HUES6 (cell line): ENCODE measurements at regions not wholly inside any gene's neighbourhood (a gene's known extent, or its start where the extent isn't known, plus 50 kb on each side); places are given as distances from the start of the nearest gene placed in this dataset.

Source experiments
- H3K27ac ChIP-seq: 2 replicates; pipeline ENCODE4 v1.7.0; 2013; ENCODE audit warnings: low read depth, mild to moderate bottlenecking, low read length, inconsistent platforms
- H3K27me3 ChIP-seq: 2 replicates; pipeline ENCODE4 v1.6.1; 2013; ENCODE audit warnings: low read length; ENCODE audit not compliant: control insufficient read depth, insufficient read depth
- H3K36me3 ChIP-seq: 2 replicates; pipeline ENCODE4 v1.6.1; 2013; ENCODE audit warnings: low read length; ENCODE audit not compliant: control insufficient read depth, insufficient read depth
- H3K4me1 ChIP-seq: 2 replicates; pipeline ENCODE4 v1.6.1; 2013; ENCODE audit warnings: low read length; ENCODE audit not compliant: control insufficient read depth, insufficient read depth
- H3K4me3 ChIP-seq: 2 replicates; pipeline ENCODE4 v1.5.1; 2013; ENCODE audit warnings: low read depth, low read length
- H3K9ac ChIP-seq: one replicate; pipeline ENCODE4 v1.6.1; 2013; ENCODE audit warnings: mild to moderate bottlenecking, low read length
- H3K9me3 ChIP-seq: 2 replicates; pipeline ENCODE4 v1.6.1; 2013; ENCODE audit warnings: low read depth, low read length; ENCODE audit not compliant: control insufficient read depth, insufficient read depth

- no peaks in the 10 kb centered on the region for H3K27me3 ChIP-seq
- no peak overlapping the region for H3K9ac ChIP-seq
- no peaks in the 10 kb centered on the region for H3K36me3 ChIP-seq
- no peak overlapping the region for H3K4me3 ChIP-seq
- H3K27ac ChIP-seq, result no peak overlapping the region
- no peaks in the 10 kb centered on the region for H3K9me3 ChIP-seq
- H3K4me1 ChIP-seq, result no peaks in the 10 kb centered on the region
Observed at GRCh38 chr20:50344232-50345071, 153.8 kb downstream of the CEBPB start.

- H3K27me3 ChIP-seq, result no peaks in the 10 kb centered on the region
- no peak overlapping the region for H3K9ac ChIP-seq
- no peaks in the 10 kb centered on the region for H3K36me3 ChIP-seq
- no peaks in the 10 kb centered on the region for H3K4me1 ChIP-seq
- no peaks in the 10 kb centered on the region for H3K9me3 ChIP-seq
- no peak overlapping the region for H3K4me3 ChIP-seq
- H3K27ac ChIP-seq, result no peak overlapping the region
Observed at GRCh38 chr20:50345712-50346373, 155.2 kb downstream of the CEBPB start.

GRCh38 chr20:50346374-50347283, 156.0 kb downstream of the CEBPB start:
- no peaks in the 10 kb centered on the region for H3K4me1 ChIP-seq
- no peak overlapping the region for H3K27ac ChIP-seq
- no peaks in the 10 kb centered on the region for H3K27me3 ChIP-seq
- no peaks in the 10 kb centered on the region for H3K9me3 ChIP-seq
- H3K36me3 ChIP-seq, result no peaks in the 10 kb centered on the region
- no peak overlapping the region for H3K4me3 ChIP-seq
- no peak overlapping the region for H3K9ac ChIP-seq

GRCh38 chr20:50347284-50348063, 156.8 kb downstream of the CEBPB start:
- Histone ChIP-seq H3K9ac (no peak overlapping the region), H3K9me3 (no peaks in the 10 kb centered on the region), H3K36me3 (no peaks in the 10 kb centered on the region), H3K27ac (no peak overlapping the region), H3K4me1 (no peaks in the 10 kb centered on the region), H3K27me3 (no peaks in the 10 kb centered on the region), H3K4me3 (no peak overlapping the region)

GRCh38 chr20:50348096-50348495, 157.5 kb downstream of the CEBPB start:
- Histone ChIP-seq H3K9me3 (no peaks in the 10 kb centered on the region), H3K4me3 (no peak overlapping the region), H3K27ac (no peak overlapping the region), H3K36me3 (no peaks in the 10 kb centered on the region), H3K4me1 (no peaks in the 10 kb centered on the region), H3K9ac (no peak overlapping the region), H3K27me3 (no peaks in the 10 kb centered on the region)

GRCh38 chr20:50350510-50351249, 159.5 kb upstream of the PTPN1 start:
- Histone ChIP-seq H3K9me3 (no peaks in the 10 kb centered on the region), H3K4me3 (no peak overlapping the region), H3K27me3 (no peaks in the 10 kb centered on the region), H3K27ac (no peak overlapping the region), H3K4me1 (peaks cover 6% of the 10 kb centered on the region; the same call in 1 of the 2 replicates), H3K36me3 (no peaks in the 10 kb centered on the region), H3K9ac (no peak overlapping the region)

- Histone ChIP-seq H3K4me3 (no peak overlapping the region), H3K27ac (no peak overlapping the region), H3K9me3 (no peaks in the 10 kb centered on the region), H3K9ac (no peak overlapping the region), H3K36me3 (no peaks in the 10 kb centered on the region), H3K4me1 (peaks cover 6% of the 10 kb centered on the region; the same call in 1 of the 2 replicates), H3K27me3 (no peaks in the 10 kb centered on the region)
Observed at GRCh38 chr20:50351541-50351940, 158.6 kb upstream of the PTPN1 start.

- H3K9me3 ChIP-seq, result no peaks in the 10 kb centered on the region
- H3K4me1 ChIP-seq, result peaks cover 6% of the 10 kb centered on the region; the same call in 1 of the 2 replicates
- no peak overlapping the region for H3K4me3 ChIP-seq
- no peak overlapping the region for H3K27ac ChIP-seq
- no peaks in the 10 kb centered on the region for H3K27me3 ChIP-seq
- H3K36me3 ChIP-seq, result no peaks in the 10 kb centered on the region
- H3K9ac ChIP-seq, result no peak overlapping the region
Observed at GRCh38 chr20:50353289-50353961, 156.8 kb upstream of the PTPN1 start.

GRCh38 chr20:50354721-50355589, 155.2 kb upstream of the PTPN1 start:
- H3K36me3 ChIP-seq, result no peaks in the 10 kb centered on the region
- H3K27ac ChIP-seq, result no peak overlapping the region
- no peaks in the 10 kb centered on the region for H3K9me3 ChIP-seq
- H3K4me3 ChIP-seq, result no peak overlapping the region
- no peaks in the 10 kb centered on the region for H3K27me3 ChIP-seq
- H3K9ac ChIP-seq, result no peak overlapping the region
- peaks cover 6% of the 10 kb centered on the region; the same call in 1 of the 2 replicates for H3K4me1 ChIP-seq
